Hepatocyte (in vitro differentiated cells): ENCODE measurements at regions not wholly inside any gene's neighbourhood (a gene's known extent, or its start where the extent isn't known, plus 50 kb on each side); places are given as distances from the start of the nearest gene placed in this dataset.

ENCODE experiments used
- DNase-seq: peaks from one replicate; pipeline ENCODE4 v3.0.0-alpha.2; 2016; ENCODE audit warnings: low spot score
- H2AFZ ChIP-seq: fragments of 200-600 bp; sonication (generic); 2 replicates; pipeline ENCODE4 v1.6.0; 2016; ENCODE audit warnings: antibody characterized with exemption, mild to moderate bottlenecking
- H3K27ac ChIP-seq: fragments of 200-600 bp; sonication (generic); 2 replicates; pipeline ENCODE4 v1.5.1; 2016; ENCODE audit warnings: mild to moderate bottlenecking
- H3K27me3 ChIP-seq: fragments of 200-600 bp; sonication (generic); 2 replicates; pipeline ENCODE4 v1.6.1; 2016
- H3K36me3 ChIP-seq: fragments of 200-600 bp; sonication (generic); replicated peaks from 2 replicates; pipeline ENCODE4 v1.5.1; 2016; ENCODE audit warnings: low read depth; ENCODE audit not compliant: insufficient read depth
- H3K4me1 ChIP-seq: fragments of 200-600 bp; sonication (generic); 2 replicates; pipeline ENCODE4 v1.5.1; 2016; ENCODE audit warnings: mild to moderate bottlenecking, moderate library complexity; ENCODE audit not compliant: insufficient read depth
- H3K4me2 ChIP-seq: fragments of 200-600 bp; sonication (generic); 2 replicates; pipeline ENCODE4 v1.6.0; 2016
- H3K4me3 ChIP-seq: fragments of 200-600 bp; sonication (generic); 2 replicates; pipeline ENCODE4 v1.5.1; 2016; ENCODE audit warnings: mild to moderate bottlenecking
- H3K79me2 ChIP-seq: fragments of 200-600 bp; sonication (generic); 2 replicates; pipeline ENCODE4 v1.6.0; 2017; ENCODE audit warnings: mild to moderate bottlenecking
- H3K9me2 ChIP-seq: fragments of 200-600 bp; sonication (generic); replicated peaks from 2 replicates; pipeline ENCODE4 v1.6.0; 2017; ENCODE audit warnings: mild to moderate bottlenecking; ENCODE audit not compliant: insufficient read depth
- H3K9me3 ChIP-seq: fragments of 200-600 bp; sonication (generic); 2 replicates; pipeline ENCODE4 v1.5.1; 2016; ENCODE audit warnings: low read depth, mild to moderate bottlenecking
- H4K20me1 ChIP-seq: fragments of 200-600 bp; sonication (generic); 2 replicates; pipeline ENCODE4 v1.6.0; 2016; ENCODE audit warnings: mild to moderate bottlenecking; ENCODE audit not compliant: insufficient read depth, poor library complexity, severe bottlenecking
- CTCF ChIP-seq: fragments of 200-600 bp; sonication (generic); IDR thresholded peaks from 2 replicates; pipeline ENCODE4 v1.5.1; 2016; ENCODE audit warnings: antibody characterized with exemption, mild to moderate bottlenecking; ENCODE audit not compliant: poor library complexity
- EZH2 ChIP-seq: fragments of 200-600 bp; sonication (generic); IDR thresholded peaks from 2 replicates; pipeline ENCODE4 v1.6.1; 2016; ENCODE audit warnings: antibody characterized with exemption, mild to moderate bottlenecking, borderline replicate concordance
- EZH2phosphoT487 ChIP-seq: fragments of 200-600 bp; sonication (generic); IDR thresholded peaks from one replicate; pipeline ENCODE4 v1.6.1; 2018; ENCODE audit warnings: antibody characterized with exemption, mild to moderate bottlenecking, low read depth, moderate library complexity; ENCODE audit not compliant: unreplicated experiment, severe bottlenecking
- WGBS: methylation state at CpG from one replicate; pipeline ENCODE4 v1.1.6; 2016; ENCODE audit warnings: low lambda C conversion rate; ENCODE audit errors: missing lambda C conversion rate; 5-methylcytosine and 5-hydroxymethylcytosine counted together

- Histone ChIP-seq H4K20me1 (no peaks in the 10 kb centered on the region), H3K27ac (no peak overlapping the region), H3K9me2 (no peaks in the 10 kb centered on the region), H3K9me3 (no peaks in the 10 kb centered on the region), H3K79me2 (no peaks in the 10 kb centered on the region), H3K4me1 (no peaks in the 10 kb centered on the region), H3K4me2 (no peak overlapping the region), H3K4me3 (no peak overlapping the region), H2AFZ (no peak overlapping the region), H3K36me3 (no peaks in the 10 kb centered on the region), H3K27me3 (no peaks in the 10 kb centered on the region)
- DNase-seq = no peak
- WGBS = 89% methylated on average over 5 of the region's 5 CpGs
- TF ChIP-seq CTCF = no peak
- no peak for TF ChIP-seq EZH2phosphoT487
- TF ChIP-seq EZH2 = no peak
These were observed 532.3 kb downstream of the BRD1 start for GRCh38 chr22:49295465-49295743.

GRCh38 chr22:49294656-49295464, 532.8 kb downstream of the BRD1 start:
- no peak overlapping the region for H3K27ac ChIP-seq
- no peaks in the 10 kb centered on the region for H3K9me2 ChIP-seq
- DNase-seq = no peak
- 93% methylated on average over 14 of the region's 14 CpGs for WGBS
- H3K4me2 ChIP-seq = no peak overlapping the region
- H3K36me3 ChIP-seq = no peaks in the 10 kb centered on the region
- H3K4me1 ChIP-seq = no peaks in the 10 kb centered on the region
- no peak overlapping the region for H2AFZ ChIP-seq
- H3K4me3 ChIP-seq = no peak overlapping the region
- no peaks in the 10 kb centered on the region for H3K79me2 ChIP-seq
- no peak for TF ChIP-seq EZH2
- no peak for TF ChIP-seq CTCF
- no peak for TF ChIP-seq EZH2phosphoT487
- H3K9me3 ChIP-seq = no peaks in the 10 kb centered on the region
- no peaks in the 10 kb centered on the region for H4K20me1 ChIP-seq
- no peaks in the 10 kb centered on the region for H3K27me3 ChIP-seq

- no peak for DNase-seq
- no peaks in the 10 kb centered on the region for H3K79me2 ChIP-seq
- H3K9me3 ChIP-seq = no peaks in the 10 kb centered on the region
- 75% methylated on average over 5 of the region's 5 CpGs for WGBS
- H3K27me3 ChIP-seq = no peaks in the 10 kb centered on the region
- H4K20me1 ChIP-seq = no peaks in the 10 kb centered on the region
- H3K4me2 ChIP-seq = no peak overlapping the region
- no peak overlapping the region for H2AFZ ChIP-seq
- H3K27ac ChIP-seq = no peak overlapping the region
- no peaks in the 10 kb centered on the region for H3K36me3 ChIP-seq
- H3K4me1 ChIP-seq = no peaks in the 10 kb centered on the region
- no peak overlapping the region for H3K4me3 ChIP-seq
- TF ChIP-seq EZH2 (no peak), EZH2phosphoT487 (no peak), CTCF (no peak)
- no peaks in the 10 kb centered on the region for H3K9me2 ChIP-seq
These were observed 534.8 kb downstream of the BRD1 start for GRCh38 chr22:49292909-49293308.

GRCh38 chr22:49291781-49292180, 535.9 kb downstream of the BRD1 start:
- no peaks in the 10 kb centered on the region for H3K27me3 ChIP-seq
- H3K36me3 ChIP-seq = no peaks in the 10 kb centered on the region
- 88% methylated on average over 5 of the region's 5 CpGs for WGBS
- DNase-seq = no peak
- no peaks in the 10 kb centered on the region for H3K4me1 ChIP-seq
- no peak overlapping the region for H3K4me2 ChIP-seq
- H3K9me2 ChIP-seq = no peaks in the 10 kb centered on the region
- no peak overlapping the region for H3K27ac ChIP-seq
- no peak for TF ChIP-seq EZH2phosphoT487
- TF ChIP-seq EZH2 = no peak
- no peak for TF ChIP-seq CTCF
- no peaks in the 10 kb centered on the region for H3K79me2 ChIP-seq
- no peak overlapping the region for H3K4me3 ChIP-seq
- H4K20me1 ChIP-seq = no peaks in the 10 kb centered on the region
- H2AFZ ChIP-seq = no peak overlapping the region
- H3K9me3 ChIP-seq = no peaks in the 10 kb centered on the region
